G401.6 (cell line): ENCODE measurements at regions not wholly inside any gene's neighbourhood (a gene's known extent, or its start where the extent isn't known, plus 50 kb on each side); places are given as distances from the start of the nearest gene placed in this dataset.

Experiments
- FAIRE-seq: peaks from 2 replicates; lab custom pipeline; 2012; peaks lifted over from hg19 to GRCh38; lab: Jason Lieb, UNC

- FAIRE-seq: no peak
These were observed 428.9 kb upstream of the SOX11 start for GRCh38 chr2:5263291-5263690.

GRCh38 chr2:5264361-5264760, 427.8 kb upstream of the SOX11 start:
- no peak for FAIRE-seq

GRCh38 chr2:5285061-5285460, 407.1 kb upstream of the SOX11 start:
- no peak for FAIRE-seq

DNA sequence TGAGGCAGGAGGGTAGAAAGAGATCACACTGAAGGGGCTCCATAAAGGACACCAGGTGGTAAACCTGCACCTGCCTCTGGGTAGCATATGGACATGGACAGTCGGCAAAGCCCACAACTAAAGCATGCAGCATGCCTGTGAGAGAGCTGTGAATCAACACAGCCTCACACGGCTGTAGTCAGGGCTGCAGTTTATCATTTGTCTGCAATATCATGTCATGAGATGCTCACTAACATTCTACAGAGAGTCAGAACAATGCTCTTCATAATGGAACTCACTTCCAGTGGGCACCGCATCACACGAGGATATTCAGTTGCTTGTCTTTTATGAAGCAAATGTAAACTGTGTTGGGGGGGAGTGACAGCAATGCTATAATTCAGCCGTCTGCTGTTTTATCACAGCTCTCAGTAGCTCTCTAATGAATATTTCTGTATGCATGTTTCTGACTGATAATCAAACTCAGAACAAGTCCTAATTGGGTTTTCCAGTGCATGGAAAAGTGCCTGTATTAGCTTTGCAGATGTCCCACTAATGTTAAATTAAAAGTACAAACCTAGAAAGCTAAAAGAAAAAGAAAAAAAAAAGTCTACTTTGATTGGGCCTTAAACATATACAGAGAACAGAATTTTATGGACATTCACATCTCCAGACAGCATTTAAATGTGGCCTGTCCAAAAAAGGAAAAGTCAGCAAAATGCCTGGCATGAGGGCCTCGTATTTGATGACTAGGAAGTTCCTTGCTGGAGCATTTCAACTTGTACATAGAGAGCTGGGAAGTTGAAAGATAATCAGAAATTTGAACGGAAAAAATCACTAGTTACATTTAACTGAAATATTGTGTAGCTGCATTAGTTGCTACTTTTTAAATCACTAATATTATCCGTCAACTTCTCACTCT, 406.1 kb upstream of the SOX11 start:
- no peak for FAIRE-seq

- FAIRE-seq: no peak
These were observed 404.4 kb upstream of the SOX11 start for GRCh38 chr2:5287558-5288334.

DNA sequence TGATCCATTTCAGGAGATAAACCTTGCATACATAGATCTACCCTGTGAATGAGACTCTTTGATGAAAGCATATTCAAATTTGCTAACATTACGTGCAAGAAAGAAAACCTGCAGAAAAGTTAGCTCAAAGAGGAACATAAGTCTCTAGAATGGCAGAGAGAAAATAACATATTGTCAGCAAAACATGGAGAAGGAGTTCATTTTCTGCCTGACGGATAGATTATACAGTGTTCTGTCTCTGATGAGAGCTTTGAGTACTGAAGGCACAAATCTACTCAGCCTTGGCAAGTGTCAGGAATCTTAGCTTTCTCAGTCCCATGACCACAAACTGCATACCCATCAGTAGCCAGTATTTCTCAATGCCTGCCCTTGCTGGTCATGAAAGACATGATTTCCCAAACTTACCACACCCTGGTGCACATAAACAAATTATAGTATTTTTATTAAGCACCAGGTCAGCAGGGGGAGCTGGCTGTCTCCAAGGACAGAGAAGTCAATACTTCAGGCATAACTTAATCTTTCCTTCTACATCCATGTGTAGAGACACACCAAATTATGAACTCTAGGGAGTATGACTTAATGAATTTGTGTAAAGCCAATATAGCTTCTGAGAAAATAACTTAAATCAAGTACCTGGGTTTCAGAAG, 401.2 kb upstream of the SOX11 start:
- FAIRE-seq: no peak

DNA sequence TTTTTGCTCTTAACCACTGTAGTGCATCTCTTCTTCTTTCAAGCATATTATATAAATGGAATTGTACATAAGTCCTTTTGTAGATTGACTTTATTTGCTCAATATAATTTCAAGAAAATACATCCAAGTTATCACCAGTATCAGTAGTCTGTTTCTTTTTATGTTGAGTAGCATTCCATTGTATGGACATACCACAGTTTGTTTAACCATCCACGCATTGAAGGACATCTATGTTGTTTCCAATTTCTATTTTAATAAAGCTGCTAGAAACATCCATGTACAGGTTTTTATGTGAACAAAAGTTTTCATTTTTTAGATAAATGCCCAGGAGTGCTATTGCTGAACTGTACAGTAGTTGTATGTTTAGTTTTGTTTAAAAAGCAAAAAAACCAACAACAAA, 387.5 kb upstream of the SOX11 start:
- no peak for FAIRE-seq

DNA sequence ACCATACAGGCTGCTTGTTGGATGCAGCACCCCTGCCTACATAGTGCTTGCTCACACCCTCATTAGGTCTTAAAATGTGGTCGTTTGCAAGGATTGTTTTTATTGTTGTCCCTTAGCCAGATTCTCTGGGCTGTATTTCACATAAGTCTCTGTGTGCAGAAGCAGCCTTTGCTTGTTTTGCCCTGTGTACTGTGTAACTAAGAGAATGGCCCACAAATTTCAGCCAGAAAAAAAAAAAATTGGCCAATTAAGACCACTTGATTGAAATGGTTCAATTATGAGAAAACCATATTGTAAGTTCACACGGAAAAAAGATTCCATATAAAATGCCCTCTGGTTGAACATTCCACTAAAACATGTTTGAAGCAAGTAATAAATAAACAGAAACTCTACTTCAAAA, 377.1 kb upstream of the SOX11 start:
- no peak for FAIRE-seq

GRCh38 chr2:5315512-5315911, 376.7 kb upstream of the SOX11 start:
- no peak for FAIRE-seq

GRCh38 chr2:5316001-5316490, 376.1 kb upstream of the SOX11 start:
- no peak for FAIRE-seq

- FAIRE-seq: no peak
These were observed 372.7 kb upstream of the SOX11 start for GRCh38 chr2:5319493-5319892.

GRCh38 chr2:5322396-5322795, 369.8 kb upstream of the SOX11 start:
- no peak for FAIRE-seq

GRCh38 chr2:5325523-5325922, 366.7 kb upstream of the SOX11 start:
- FAIRE-seq: no peak

DNA sequence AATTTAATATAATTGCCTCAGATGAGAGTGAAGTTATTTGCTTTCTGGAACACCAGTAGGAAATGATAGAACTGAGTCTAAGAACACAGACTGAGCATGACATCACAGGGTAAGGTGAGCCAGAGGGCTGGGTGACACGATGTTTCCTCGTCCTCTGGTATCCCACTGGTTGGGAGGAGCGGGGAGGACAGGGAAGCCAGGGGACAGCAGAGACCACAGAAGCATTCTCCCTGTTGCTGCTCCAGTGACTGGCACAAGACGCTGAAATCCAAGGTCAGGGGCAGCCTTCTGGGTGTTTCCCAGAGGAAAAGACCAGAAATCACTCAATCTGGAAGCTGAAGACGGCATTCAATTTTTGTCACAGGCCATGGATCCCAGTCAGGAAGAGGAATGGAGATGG, 363.4 kb upstream of the SOX11 start:
- no peak for FAIRE-seq

- no peak for FAIRE-seq
These were observed 362.4 kb upstream of the SOX11 start for GRCh38 chr2:5329763-5330162.

- no peak for FAIRE-seq
These were observed 361.2 kb upstream of the SOX11 start for GRCh38 chr2:5330961-5331360.

- no peak for FAIRE-seq
These were observed 359.3 kb upstream of the SOX11 start for GRCh38 chr2:5332925-5333324.

DNA sequence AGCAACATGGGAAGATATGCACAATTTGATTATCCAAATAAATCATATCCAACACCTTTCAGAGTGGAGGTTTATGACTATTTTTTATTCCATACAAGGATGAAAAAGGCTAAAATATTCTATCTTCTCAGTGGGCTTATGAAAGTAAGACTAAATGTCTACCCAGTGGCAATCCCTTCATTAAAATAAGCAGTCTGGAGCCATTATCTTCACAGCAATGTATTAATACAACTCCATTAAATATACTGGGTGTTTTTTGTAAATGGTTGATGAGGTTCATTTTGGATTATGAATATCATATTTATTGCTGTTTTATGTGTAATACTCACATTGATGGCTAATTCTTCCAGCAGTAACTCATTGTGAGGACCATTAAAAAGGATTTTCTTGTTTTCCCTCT, 352.7 kb upstream of the SOX11 start:
- no peak for FAIRE-seq

DNA sequence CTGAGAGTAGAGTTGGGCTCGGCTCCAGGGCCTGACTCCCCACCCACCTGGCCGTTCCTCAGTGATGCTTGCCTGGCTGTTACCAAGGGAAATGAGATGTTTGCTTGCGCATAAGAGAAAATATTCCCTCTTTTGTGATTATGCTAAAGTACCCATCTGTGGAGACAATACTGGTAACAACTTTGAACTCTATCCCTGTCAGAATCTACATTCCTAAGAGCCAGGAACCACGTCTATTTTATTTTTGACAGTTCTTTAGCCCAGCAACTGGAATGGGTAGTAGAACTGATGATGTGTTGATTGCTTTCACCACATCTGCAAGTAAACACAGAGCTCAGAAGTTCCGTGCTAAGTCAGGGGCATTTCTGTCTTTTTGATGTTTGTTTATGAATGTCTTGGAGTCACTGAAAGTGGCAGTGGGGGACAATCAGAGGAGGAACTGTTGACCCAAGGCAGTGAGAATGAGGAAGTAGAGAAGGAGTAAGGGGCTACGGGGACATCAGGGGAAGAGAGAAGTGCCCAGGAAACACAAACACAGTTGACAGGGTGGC, 348.3 kb upstream of the SOX11 start:
- no peak for FAIRE-seq

DNA sequence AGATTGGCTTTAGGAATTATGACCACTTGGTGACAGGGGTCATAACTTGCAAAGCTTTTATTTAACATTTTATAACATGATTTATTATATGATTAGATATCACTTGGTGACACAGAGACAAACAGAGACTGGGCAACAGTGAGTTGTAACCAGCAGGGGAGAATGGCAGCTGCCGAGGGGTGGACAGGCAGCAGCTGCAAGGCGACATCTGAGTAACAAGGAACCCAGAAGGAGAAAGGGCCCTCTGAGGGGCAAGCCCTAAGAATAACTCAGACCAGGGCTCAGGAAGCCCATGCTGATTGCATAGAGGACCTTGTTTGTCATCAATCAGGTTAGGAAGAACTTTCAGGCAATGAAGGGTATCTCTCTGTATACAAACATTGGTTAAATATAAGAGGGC, 339.9 kb upstream of the SOX11 start:
- FAIRE-seq: no peak

- no peak for FAIRE-seq
These were observed 338.6 kb upstream of the SOX11 start for GRCh38 chr2:5353565-5353964.

DNA sequence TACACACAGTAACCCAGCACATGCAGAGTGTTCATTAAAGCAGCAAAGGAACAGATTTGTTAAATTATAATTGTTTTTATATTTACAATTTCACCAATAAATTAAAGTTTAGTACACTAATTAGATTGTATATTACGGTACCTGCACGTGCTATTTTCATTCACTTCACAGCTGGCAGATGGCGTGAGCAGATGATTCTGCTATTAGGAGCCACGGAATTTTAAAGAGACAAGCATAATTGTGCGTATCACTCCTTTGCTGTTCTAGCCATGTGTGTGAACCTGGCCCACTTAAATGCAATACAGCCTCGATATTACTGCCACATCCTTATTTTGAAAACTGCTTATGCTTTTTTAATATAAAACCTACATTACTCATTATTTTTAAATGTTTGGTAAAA, 332.8 kb upstream of the SOX11 start:
- no peak for FAIRE-seq

DNA sequence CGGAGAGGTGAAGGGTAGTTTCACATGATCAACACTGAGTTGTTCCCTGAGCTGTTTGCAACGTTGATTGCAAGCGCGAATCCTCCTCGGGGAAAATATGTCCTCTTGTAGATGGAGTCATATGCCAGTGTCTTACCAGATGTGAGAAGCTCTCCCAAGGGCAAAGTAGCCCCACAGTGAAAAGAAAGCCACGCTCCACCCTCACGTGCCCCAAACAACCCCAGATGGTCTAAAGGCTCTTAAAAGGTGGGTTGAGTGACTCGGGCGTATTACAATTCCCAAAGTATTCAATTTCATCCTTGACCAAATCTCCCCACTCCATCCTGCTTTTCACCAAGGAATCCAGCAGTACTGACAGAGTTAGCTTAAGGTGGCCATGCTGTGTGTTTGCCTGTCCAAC, 332.1 kb upstream of the SOX11 start:
- no peak for FAIRE-seq
